Keratinocyte (primary cell): ENCODE measurements at regions not wholly inside any gene's neighbourhood (a gene's known extent, or its start where the extent isn't known, plus 50 kb on each side); places are given as distances from the start of the nearest gene placed in this dataset.

ENCODE experiments used
- DNase-seq: peaks from one replicate; pipeline ENCODE4 v3.0.0-alpha.2; 2011; ENCODE audit warnings: low read depth, missing footprints, low spot score
- FAIRE-seq: peaks from 2 replicates; lab custom pipeline; 2011; peaks lifted over from hg19 to GRCh38; lab: Jason Lieb, UNC
- H2AFZ ChIP-seq: 2 replicates; pipeline ENCODE4 v1.6.0; 2012; ENCODE audit warnings: low read length, control low read depth, inconsistent platforms; ENCODE audit not compliant: control insufficient read depth
- H3K27ac ChIP-seq: 2 replicates; pipeline ENCODE4 v1.5.1; 2011; ENCODE audit warnings: low read length; ENCODE audit not compliant: control insufficient read depth, insufficient read depth
- H3K27me3 ChIP-seq: 3 replicates; pipeline ENCODE4 v1.6.0; 2011; ENCODE audit warnings: low read length; ENCODE audit not compliant: control insufficient read depth, insufficient read depth; ENCODE audit errors: extremely low read depth
- H3K36me3 ChIP-seq, 2 experiments: 2 replicates in 1 of 2; 3 replicates in 1 of 2; pipeline ENCODE4 v1.5.1; 2011; ENCODE audit warnings: low read length in 2 of 2, mild to moderate bottlenecking in 1 of 2; ENCODE audit not compliant: control insufficient read depth in 2 of 2, insufficient read depth in 2 of 2; ENCODE audit errors: extremely low read depth in 1 of 2
- H3K4me1 ChIP-seq: 3 replicates; pipeline ENCODE4 v1.5.1; 2011; ENCODE audit warnings: low read length; ENCODE audit not compliant: control insufficient read depth, insufficient read depth; ENCODE audit errors: extremely low read depth
- H3K4me2 ChIP-seq: 3 replicates; pipeline ENCODE4 v1.6.0; 2011; ENCODE audit warnings: low read depth, low read length; ENCODE audit not compliant: control insufficient read depth, insufficient read depth; ENCODE audit errors: extremely low read depth
- H3K4me3 ChIP-seq, 3 experiments: fragments of 200-600 bp in 1 of 3; sonication (generic) in 1 of 3; 2 replicates in 2 of 3; 3 replicates in 1 of 3; pipeline ENCODE4 v1.5.1; 2011 to 2016; ENCODE audit warnings: low read length in 3 of 3, mild to moderate bottlenecking in 3 of 3, control low read depth in 2 of 3, inconsistent platforms in 1 of 3, low read depth in 1 of 3, mixed read lengths in 1 of 3, mixed run types in 1 of 3, moderate library complexity in 1 of 3; ENCODE audit not compliant: control insufficient read depth in 2 of 3, insufficient read depth in 2 of 3; ENCODE audit errors: extremely low read depth in 1 of 3
- H3K79me2 ChIP-seq: 2 replicates; pipeline ENCODE4 v1.6.0; 2012; ENCODE audit warnings: low read length; ENCODE audit not compliant: control insufficient read depth, insufficient read depth
- H3K9ac ChIP-seq: 3 replicates; pipeline ENCODE4 v1.6.0; 2011; ENCODE audit warnings: low read length; ENCODE audit not compliant: control insufficient read depth, insufficient read depth; ENCODE audit errors: extremely low read depth
- H3K9me1 ChIP-seq: 3 replicates; pipeline ENCODE4 v1.6.0; 2011; ENCODE audit warnings: low read length; ENCODE audit not compliant: control insufficient read depth, insufficient read depth; ENCODE audit errors: extremely low read depth
- H3K9me3 ChIP-seq: 2 replicates; pipeline ENCODE4 v1.5.1; 2012; ENCODE audit warnings: low read depth, low read length; ENCODE audit not compliant: control insufficient read depth
- H4K20me1 ChIP-seq: 3 replicates; pipeline ENCODE4 v1.6.0; 2011; ENCODE audit warnings: low read length; ENCODE audit not compliant: control insufficient read depth, insufficient read depth; ENCODE audit errors: extremely low read depth
- CTCF ChIP-seq, 3 experiments: IDR thresholded peaks in 1 of 3; conservative IDR thresholded peaks in 1 of 3; optimal IDR thresholded peaks in 1 of 3; 2 replicates in 2 of 3; 3 replicates in 1 of 3; pipeline versions ENCODE3 to v1.5.1; 2011; ENCODE audit warnings: low read length in 3 of 3, mild to moderate bottlenecking in 3 of 3, moderate library complexity in 2 of 3, control low read depth in 1 of 3, inconsistent platforms in 1 of 3; ENCODE audit not compliant: insufficient read depth in 2 of 3; ENCODE audit errors: extremely low read depth in 1 of 3
- EZH2 ChIP-seq: IDR thresholded peaks from one replicate; pipeline ENCODE4 v1.6.1; 2012; ENCODE audit warnings: inconsistent platforms, mild to moderate bottlenecking, low read length, moderate library complexity
- dilution Hi-C: fragments of 300-500 bp; cut with MboI; formaldehyde crosslinking; loops from one replicate; pipeline ENCODE4 v1.7.0; 2020; ENCODE audit warnings: low sequenced_read_pairs; ENCODE audit not compliant: extremely low pct_ligation_motif_present

GRCh38 chr18:75824661-75825060 lies 397.2 kb upstream of the SMIM21 start:
- Histone ChIP-seq H2AFZ (no peak overlapping the region), H3K27me3 (no peaks in the 10 kb centered on the region), H3K9me3 (no peaks in the 10 kb centered on the region), H3K4me3 (no peak overlapping the region), H3K27ac (no peak overlapping the region), H3K36me3 (no peaks in the 10 kb centered on the region), H3K4me2 (no peak overlapping the region), H3K9ac (no peak overlapping the region), H3K4me1 (no peaks in the 10 kb centered on the region), H3K9me1 (no peaks in the 10 kb centered on the region), H3K79me2 (no peaks in the 10 kb centered on the region), H4K20me1 (no peaks in the 10 kb centered on the region)
- FAIRE-seq (no peak), DNase-seq (no peak)
- dilution Hi-C loops, result no loop called here
- TF ChIP-seq CTCF (optimal IDR thresholded peaks at IDR 0.05 in 1 of 3, IDR thresholded peaks at IDR 0.05 in 1 of 3, conservative IDR thresholded peaks at IDR 0.05 in 1 of 3; ENCODE audit: extremely low read depth in 1 of 3, insufficient read depth in 2 of 3, low read length in 3 of 3) (no peak), EZH2 (no peak)

- H2AFZ ChIP-seq, result no peak overlapping the region
- no peaks in the 10 kb centered on the region for H4K20me1 ChIP-seq
- H3K9me1 ChIP-seq, result no peaks in the 10 kb centered on the region
- no peaks in the 10 kb centered on the region for H3K79me2 ChIP-seq
- H3K9ac ChIP-seq, result no peak overlapping the region
- no peaks in the 10 kb centered on the region for H3K9me3 ChIP-seq
- DNase-seq (no peak), FAIRE-seq (no peak)
- no peak overlapping the region for H3K27ac ChIP-seq
- no peaks in the 10 kb centered on the region for H3K27me3 ChIP-seq
- H3K36me3 ChIP-seq, result no peaks in the 10 kb centered on the region
- TF ChIP-seq CTCF (optimal IDR thresholded peaks at IDR 0.05 in 1 of 3, IDR thresholded peaks at IDR 0.05 in 1 of 3, conservative IDR thresholded peaks at IDR 0.05 in 1 of 3; ENCODE audit: extremely low read depth in 1 of 3, insufficient read depth in 2 of 3, low read length in 3 of 3) (no peak), EZH2 (no peak)
- no peaks in the 10 kb centered on the region for H3K4me1 ChIP-seq
- no peak overlapping the region for H3K4me2 ChIP-seq
- no peak overlapping the region for H3K4me3 ChIP-seq
- dilution Hi-C loops, result no loop called here
Measured at GRCh38 chr18:75823471-75823870, 396.0 kb upstream of the SMIM21 start.
